Tibial nerve (tissue), 4 donors: ENCODE measurements at regions not wholly inside any gene's neighbourhood (a gene's known extent, or its start where the extent isn't known, plus 50 kb on each side); places are given as distances from the start of the nearest gene placed in this dataset.

Experiments used
- DNase-seq, 2 donors: peaks; one replicate each; pipeline ENCODE4 v3.0.0-alpha.2; 2019; ENCODE audit warnings: low spot score in 2 of 2
- H3K27ac ChIP-seq, 4 donors: fragments of 200-600 bp; sonication (generic) in 3 of 4; one replicate each; pipeline ENCODE4 v1.5.1; 2017 to 2019; ENCODE audit warnings: mild to moderate bottlenecking in 1 of 4
- H3K27me3 ChIP-seq, 2 donors: fragments of 200-600 bp; sonication (generic) in 1 of 2; one replicate each; pipeline versions ENCODE4 v1.5.1 to v1.6.0; 2017 to 2019
- H3K36me3 ChIP-seq, 3 donors: fragments of 200-600 bp; sonication (generic); one replicate each; pipeline ENCODE4 v1.5.1; 2018 to 2019
- H3K4me1 ChIP-seq, 4 donors: fragments of 200-600 bp; sonication (generic) in 3 of 4; one replicate each; pipeline ENCODE4 v1.5.1; 2017 to 2019
- H3K4me3 ChIP-seq, 4 donors: fragments of 200-600 bp; sonication (generic) in 3 of 4; one replicate each; pipeline ENCODE4 v1.5.1; 2017 to 2019; ENCODE audit warnings: mild to moderate bottlenecking in 1 of 4, moderate library complexity in 1 of 4
- H3K9me3 ChIP-seq, 4 donors: fragments of 200-600 bp; sonication (generic) in 3 of 4; one replicate each; pipeline ENCODE4 v1.5.1; 2017 to 2019
- EP300 ChIP-seq, 2 donors: sonication (generic); formaldehyde crosslinking; IDR thresholded peaks; one replicate each; pipeline ENCODE4 v1.6.1; 2017; ENCODE audit warnings: antibody characterized with exemption in 2 of 2, mild to moderate bottlenecking in 1 of 2
- POLR2A ChIP-seq, 2 donors: fragments of 450-650 bp; IDR thresholded peaks; one replicate each; pipeline ENCODE4 v1.6.1; 2017; ENCODE audit warnings: antibody characterized with exemption in 2 of 2, mild to moderate bottlenecking in 2 of 2, moderate library complexity in 2 of 2
- WGBS, 2 donors: methylation state at CpG; one replicate each; pipeline ENCODE4 v1.1.5; 2018; 5-methylcytosine and 5-hydroxymethylcytosine counted together
- TF ChIP-seq, protein P1 (sequence below), 5 experiments: fragments of 200-600 bp in 3 of 5; fragments of 450-650 bp in 2 of 5; sonication (generic) in 3 of 5; IDR thresholded peaks; one replicate each; pipeline ENCODE4 v1.5.1; 2016 to 2019; ENCODE audit warnings: antibody characterized with exemption in 5 of 5, mild to moderate bottlenecking in 3 of 5, moderate library complexity in 2 of 5

DNA sequence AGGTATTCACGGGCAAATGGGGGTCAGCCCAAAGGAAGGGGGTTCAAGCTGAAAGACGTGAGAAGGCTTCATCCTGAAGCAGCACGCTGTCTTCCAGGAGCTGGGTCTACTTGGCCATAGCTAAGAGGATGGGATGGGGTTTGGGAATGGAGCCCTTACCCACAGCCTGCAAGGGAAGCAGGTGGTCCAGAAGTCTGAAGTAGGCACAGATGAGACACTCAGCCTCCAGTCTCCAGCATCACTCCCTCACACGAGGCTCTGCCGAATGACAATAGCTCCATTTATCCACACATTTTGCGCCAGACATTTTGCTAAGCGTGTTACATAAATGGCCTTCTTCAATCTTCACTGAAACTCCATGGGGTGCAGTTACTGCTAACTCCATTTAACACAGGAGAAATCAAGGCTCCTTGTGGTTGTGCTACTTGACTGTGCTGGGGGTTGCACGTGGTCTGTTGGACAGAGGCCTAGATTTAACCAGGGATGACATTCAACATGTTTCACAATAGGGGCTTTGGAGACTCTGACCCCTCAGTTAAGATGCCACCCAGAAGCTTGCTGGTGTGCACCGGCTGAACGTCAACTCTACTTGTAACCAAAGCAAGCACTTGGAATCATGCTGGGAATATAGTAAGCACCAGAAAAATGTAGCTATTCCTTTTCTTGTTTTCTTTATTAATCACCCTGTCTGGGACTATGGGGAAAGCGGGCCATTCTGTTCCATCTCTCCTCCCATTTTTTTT is 85.3 kb downstream of the FAM241B start:
- DNase-seq = peak in 1 of 2 donors; percentile 28
- 47 to 55% methylated on average over 11 of the region's 11 CpGs for WGBS, 2 donors
- H3K27ac ChIP-seq = no peak overlapping the region

DNA sequence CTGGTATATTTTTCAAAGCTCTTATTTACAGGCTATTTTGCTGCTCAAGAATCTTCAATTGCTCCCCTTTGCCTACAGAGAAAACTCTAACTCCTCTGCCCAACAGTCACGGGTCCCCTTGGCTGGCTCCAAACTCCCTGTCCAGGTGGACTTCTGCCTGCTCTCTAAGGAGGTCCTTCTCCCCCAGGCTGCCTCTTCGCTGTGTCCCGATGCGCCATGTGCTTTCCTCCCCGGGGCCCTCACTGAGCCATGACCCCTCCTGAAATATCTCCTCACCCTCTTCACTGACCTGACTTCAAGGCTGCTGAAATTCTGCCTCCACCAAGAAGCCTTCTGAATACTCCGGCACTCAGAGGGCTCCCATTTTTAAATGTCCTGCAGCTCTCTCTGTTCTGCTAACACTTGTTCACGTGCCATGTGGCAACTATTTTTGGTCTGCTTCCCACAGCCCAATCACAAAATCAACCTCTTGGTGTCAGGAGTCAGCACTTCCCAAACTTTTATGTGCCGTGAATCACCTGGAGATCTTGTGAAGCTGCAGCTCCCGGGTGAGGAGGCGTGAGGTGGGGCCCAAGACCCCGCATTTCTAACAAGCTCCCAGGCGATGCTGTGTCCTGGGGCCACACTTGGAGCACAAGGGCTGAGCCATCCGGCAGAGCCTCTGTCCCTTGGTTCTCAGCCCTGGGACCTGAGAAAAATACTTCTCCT is 85.7 kb upstream of the COL13A1 start:
- Histone ChIP-seq H3K4me1 (peaks cover 0 to 3% (median 0%) of the 10 kb centered on the region in 4 donors), H3K27ac (no peak overlapping the region), H3K4me3 (no peak overlapping the region), H3K36me3 (no peaks in the 10 kb centered on the region), H3K27me3 (peaks cover 0 to 9% of the 10 kb centered on the region in 2 donors), H3K9me3 (peaks cover 0 to 3% (median 0%) of the 10 kb centered on the region in 4 donors)
- no peak for DNase-seq
- TF ChIP-seq EP300 (IDR thresholded peaks at IDR 0.05) (no peak), POLR2A (IDR thresholded peaks at IDR 0.05) (no peak)
- TF ChIP-seq, protein P1, sequence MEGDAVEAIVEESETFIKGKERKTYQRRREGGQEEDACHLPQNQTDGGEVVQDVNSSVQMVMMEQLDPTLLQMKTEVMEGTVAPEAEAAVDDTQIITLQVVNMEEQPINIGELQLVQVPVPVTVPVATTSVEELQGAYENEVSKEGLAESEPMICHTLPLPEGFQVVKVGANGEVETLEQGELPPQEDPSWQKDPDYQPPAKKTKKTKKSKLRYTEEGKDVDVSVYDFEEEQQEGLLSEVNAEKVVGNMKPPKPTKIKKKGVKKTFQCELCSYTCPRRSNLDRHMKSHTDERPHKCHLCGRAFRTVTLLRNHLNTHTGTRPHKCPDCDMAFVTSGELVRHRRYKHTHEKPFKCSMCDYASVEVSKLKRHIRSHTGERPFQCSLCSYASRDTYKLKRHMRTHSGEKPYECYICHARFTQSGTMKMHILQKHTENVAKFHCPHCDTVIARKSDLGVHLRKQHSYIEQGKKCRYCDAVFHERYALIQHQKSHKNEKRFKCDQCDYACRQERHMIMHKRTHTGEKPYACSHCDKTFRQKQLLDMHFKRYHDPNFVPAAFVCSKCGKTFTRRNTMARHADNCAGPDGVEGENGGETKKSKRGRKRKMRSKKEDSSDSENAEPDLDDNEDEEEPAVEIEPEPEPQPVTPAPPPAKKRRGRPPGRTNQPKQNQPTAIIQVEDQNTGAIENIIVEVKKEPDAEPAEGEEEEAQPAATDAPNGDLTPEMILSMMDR (IDR thresholded peaks at IDR 0.05) = no peak
- WGBS, 2 donors = 72 to 82% methylated on average over 13 of the region's 13 CpGs

More for the DNA sequence above, 85.3 kb downstream of the FAM241B start:
- Histone ChIP-seq H3K27me3 (peaks cover 0 to 9% of the 10 kb centered on the region in 2 donors), H3K4me3 (no peak overlapping the region), H3K36me3 (no peaks in the 10 kb centered on the region), H3K4me1 (peaks cover 0 to 3% (median 0%) of the 10 kb centered on the region in 4 donors), H3K9me3 (no peaks in the 10 kb centered on the region)
- TF ChIP-seq POLR2A (IDR thresholded peaks at IDR 0.05) (no peak), EP300 (IDR thresholded peaks at IDR 0.05) (no peak)
- TF ChIP-seq, protein P1 (IDR thresholded peaks at IDR 0.05) = no peak

DNA sequence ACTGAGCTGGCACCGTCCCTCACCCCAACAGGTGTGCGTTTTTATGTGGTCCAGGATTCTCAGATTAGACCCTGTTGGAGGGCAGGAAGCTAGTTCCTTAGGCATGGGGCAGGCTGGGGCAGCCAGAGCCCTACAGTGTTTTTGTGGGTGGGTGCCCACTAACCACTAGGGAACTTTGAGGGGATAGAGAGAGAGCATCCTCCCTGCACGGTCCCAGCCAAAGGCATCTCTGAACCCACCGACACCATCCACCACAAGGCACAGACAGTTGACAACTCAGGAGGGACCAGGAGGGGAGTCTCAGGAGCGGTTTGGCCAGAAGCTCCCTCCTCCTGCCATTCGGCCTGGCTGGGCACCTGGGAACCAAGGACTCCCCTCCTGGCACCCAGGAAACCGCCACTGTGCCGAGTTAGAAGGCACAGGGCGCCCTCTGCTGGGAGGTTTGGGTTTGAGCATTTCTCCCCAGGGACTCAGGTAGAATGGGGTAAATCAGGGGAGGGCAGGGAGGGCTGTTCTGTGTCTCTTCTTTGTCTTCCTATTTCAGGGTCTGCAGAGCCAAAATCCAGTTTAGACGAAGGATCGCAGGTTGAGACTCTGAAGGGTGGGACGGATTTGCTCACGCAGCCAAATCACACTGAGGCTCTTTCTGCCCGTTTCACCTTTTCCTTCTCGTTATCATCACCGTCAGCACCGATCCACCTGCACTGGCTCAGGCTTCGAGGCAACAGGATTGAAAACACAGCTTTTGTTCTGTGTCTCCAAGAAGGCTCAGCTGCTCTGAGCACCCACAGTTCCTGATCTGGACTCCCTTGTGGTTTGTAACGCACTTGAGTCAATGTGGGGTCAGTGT is 84.8 kb upstream of the COL13A1 start:
- Histone ChIP-seq H3K4me1 (peaks cover 0 to 3% (median 0%) of the 10 kb centered on the region in 4 donors), H3K4me3 (no peak overlapping the region), H3K27me3 (peaks cover 0 to 9% of the 10 kb centered on the region in 2 donors), H3K27ac (no peak overlapping the region), H3K36me3 (no peaks in the 10 kb centered on the region), H3K9me3 (peaks cover 0 to 9% (median 0%) of the 10 kb centered on the region in 4 donors)
- TF ChIP-seq, protein P1 (IDR thresholded peaks at IDR 0.05) = peak; percentile 29 to 57 (median 54)
- TF ChIP-seq POLR2A (IDR thresholded peaks at IDR 0.05) = no peak
- 62 to 69% methylated on average over 18 of the region's 19 CpGs for WGBS, 2 donors
- no peak for DNase-seq

DNA sequence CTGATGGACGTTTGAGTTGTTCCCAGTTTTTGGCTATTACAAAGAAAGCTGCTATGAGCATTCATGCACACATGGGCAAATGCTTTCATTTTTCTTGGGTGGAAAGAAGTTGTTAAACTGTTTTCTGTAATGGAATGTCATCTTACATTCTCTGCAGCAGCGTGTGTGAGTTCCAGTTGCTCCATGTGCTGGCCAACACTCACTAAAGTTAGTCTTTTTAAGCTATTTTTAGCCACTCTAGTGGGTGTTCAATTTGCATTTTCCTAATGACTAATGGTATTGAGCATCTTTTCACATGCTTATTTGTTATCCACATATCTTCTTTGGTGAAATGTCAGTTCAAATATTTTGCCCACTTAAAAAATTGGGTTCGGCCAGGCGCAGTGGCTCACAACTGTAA is 82.8 kb upstream of the COL13A1 start:
- WGBS, 2 donors = 62 to 63% methylated on average over 4 of the region's 4 CpGs
- TF ChIP-seq POLR2A (IDR thresholded peaks at IDR 0.05) = no peak
- no peak for TF ChIP-seq EP300 (IDR thresholded peaks at IDR 0.05)
- TF ChIP-seq, protein P1 (IDR thresholded peaks at IDR 0.05) = no peak

More for the DNA sequence above, 82.8 kb upstream of the COL13A1 start:
- no peak overlapping the region for H3K4me3 ChIP-seq
- H3K27me3 ChIP-seq = no peaks in the 10 kb centered on the region
- H3K27ac ChIP-seq = no peak overlapping the region
- DNase-seq = no peak
- H3K4me1 ChIP-seq = peaks cover 0 to 3% (median 0%) of the 10 kb centered on the region in 4 donors
- H3K9me3 ChIP-seq = peaks cover 0 to 9% (median 0%) of the 10 kb centered on the region in 4 donors
- H3K36me3 ChIP-seq = no peaks in the 10 kb centered on the region
